Natural killer cell (primary cell): ENCODE measurements at regions not wholly inside any gene's neighbourhood (a gene's known extent, or its start where the extent isn't known, plus 50 kb on each side); places are given as distances from the start of the nearest gene placed in this dataset.

Experiments
- ATAC-seq, 3 donors: fragments of 150-1000 bp in 2 of 3; fragments of 200-7000 bp in 1 of 3; cut with Tn5 transposase; 1 replicate in 1 of 3; 2 replicates in 2 of 3; pipeline ENCODE4 v1.10.0; 2021; ENCODE audit warnings: mild to moderate bottlenecking in 2 of 3, moderate library complexity in 2 of 3
- DNase-seq, 2 donors: peaks; one replicate each; pipeline versions ENCODE4 v3.0.0 to v3.0.0-alpha.2; 2013 to 2021; ENCODE audit warnings: mixed read lengths in 1 of 2
- H3K27ac ChIP-seq: one replicate; pipeline ENCODE4 v1.5.1; 2013; ENCODE audit warnings: mild to moderate bottlenecking, low read length
- H3K27me3 ChIP-seq: one replicate; pipeline ENCODE4 v1.6.1; 2013; ENCODE audit warnings: low read length; ENCODE audit not compliant: control insufficient read depth, insufficient read depth
- H3K36me3 ChIP-seq: one replicate; pipeline ENCODE4 v1.6.1; 2013; ENCODE audit warnings: low read length; ENCODE audit not compliant: control insufficient read depth, insufficient read depth
- H3K4me1 ChIP-seq: one replicate; pipeline ENCODE4 v1.6.1; 2013; ENCODE audit warnings: low read length; ENCODE audit not compliant: control insufficient read depth, insufficient read depth
- H3K4me3 ChIP-seq: one replicate; pipeline ENCODE4 v1.5.1; 2013; ENCODE audit warnings: low read length
- H3K9me3 ChIP-seq: one replicate; pipeline ENCODE4 v1.6.1; 2013; ENCODE audit warnings: low read length; ENCODE audit not compliant: control insufficient read depth, insufficient read depth
- H3K27ac Mint-ChIP-seq, 2 donors: one replicate each; pipeline ENCODE4 v1.8.0; 2022; ENCODE audit warnings: mild to moderate bottlenecking in 2 of 2, mixed read lengths in 2 of 2, moderate library complexity in 1 of 2
- H3K27me3 Mint-ChIP-seq, 2 donors: one replicate each; pipeline ENCODE4 v1.8.0; 2022; ENCODE audit warnings: low read depth in 2 of 2, mixed read lengths in 2 of 2
- H3K36me3 Mint-ChIP-seq: one replicate; pipeline ENCODE4 v1.8.0; 2022; ENCODE audit warnings: mixed read lengths
- H3K4me1 Mint-ChIP-seq, 2 donors: one replicate each; pipeline ENCODE4 v1.8.0; 2022; ENCODE audit warnings: mixed read lengths in 2 of 2
- H3K4me3 Mint-ChIP-seq: one replicate; pipeline ENCODE4 v1.8.0; 2022; ENCODE audit warnings: mild to moderate bottlenecking, moderate library complexity, mixed read lengths
- H3K9me3 Mint-ChIP-seq, 2 donors: one replicate each; pipeline ENCODE4 v1.8.0; 2022; ENCODE audit warnings: mixed read lengths in 2 of 2
- WGBS: methylation state at CpG from one replicate; pipeline ENCODE4 v1.1.7; 2013; ENCODE audit warnings: missing lambda C conversion rate; ENCODE audit not compliant: insufficient coverage; 5-methylcytosine and 5-hydroxymethylcytosine counted together
- intact Hi-C: fragments of 100-400 bp; cut with micrococcal nuclease; formaldehyde crosslinking; loops from one replicate; pipeline ENCODE4 v1.14.2; 2022
- TF ChIP-seq, protein P1 (sequence below): fragments of 200-600 bp; IDR thresholded peaks from one replicate; pipeline ENCODE4 v1.8.0; 2022; ENCODE audit warnings: antibody characterized with exemption

DNA sequence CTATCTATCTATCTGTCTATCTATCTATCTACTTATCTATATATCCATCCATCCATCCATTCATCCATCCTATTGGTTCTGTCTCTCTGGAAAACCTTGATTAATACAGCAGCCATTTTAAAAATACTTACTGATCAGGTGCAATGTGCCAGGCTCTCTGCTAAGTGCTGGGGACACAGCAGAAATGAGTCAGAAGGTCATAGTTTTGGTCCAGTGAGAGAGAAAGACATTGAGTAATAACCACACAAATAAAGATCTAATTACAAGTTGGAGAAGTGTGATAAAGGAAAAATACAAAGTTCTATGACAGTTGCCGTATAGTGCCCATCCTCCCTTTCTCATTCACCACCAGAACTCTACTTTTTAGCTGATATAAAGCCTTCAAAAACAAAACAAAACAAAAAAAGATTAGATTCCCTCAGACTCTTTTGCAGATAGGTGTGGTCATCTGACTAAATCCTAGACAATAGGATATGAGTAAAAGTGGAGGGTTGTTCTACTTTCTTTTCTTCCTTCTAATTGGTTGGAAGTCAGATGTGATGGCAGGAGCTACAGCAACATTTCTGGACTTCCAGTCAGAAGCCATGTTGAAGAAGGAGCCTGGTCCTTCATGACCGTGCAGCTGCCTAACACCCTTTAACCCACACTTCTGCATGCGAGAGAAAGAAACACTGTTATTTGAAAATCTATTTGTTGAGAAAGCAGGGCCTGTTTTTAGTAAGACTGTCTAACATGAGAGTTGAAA, 72.0 kb upstream of the TOX3 start:
- no peak for DNase-seq
- WGBS, result 50% methylated on average over 2 of the region's 3 CpGs
- no peak for ATAC-seq
- H3K27me3 ChIP-seq, result no peaks in the 10 kb centered on the region
- no peak overlapping the region for H3K4me3 ChIP-seq
- no peaks in the 10 kb centered on the region for H3K27me3 Mint-ChIP-seq
- H3K4me1 Mint-ChIP-seq, result no peaks in the 10 kb centered on the region
- no peak overlapping the region for H3K27ac Mint-ChIP-seq
- TF ChIP-seq, protein P1, sequence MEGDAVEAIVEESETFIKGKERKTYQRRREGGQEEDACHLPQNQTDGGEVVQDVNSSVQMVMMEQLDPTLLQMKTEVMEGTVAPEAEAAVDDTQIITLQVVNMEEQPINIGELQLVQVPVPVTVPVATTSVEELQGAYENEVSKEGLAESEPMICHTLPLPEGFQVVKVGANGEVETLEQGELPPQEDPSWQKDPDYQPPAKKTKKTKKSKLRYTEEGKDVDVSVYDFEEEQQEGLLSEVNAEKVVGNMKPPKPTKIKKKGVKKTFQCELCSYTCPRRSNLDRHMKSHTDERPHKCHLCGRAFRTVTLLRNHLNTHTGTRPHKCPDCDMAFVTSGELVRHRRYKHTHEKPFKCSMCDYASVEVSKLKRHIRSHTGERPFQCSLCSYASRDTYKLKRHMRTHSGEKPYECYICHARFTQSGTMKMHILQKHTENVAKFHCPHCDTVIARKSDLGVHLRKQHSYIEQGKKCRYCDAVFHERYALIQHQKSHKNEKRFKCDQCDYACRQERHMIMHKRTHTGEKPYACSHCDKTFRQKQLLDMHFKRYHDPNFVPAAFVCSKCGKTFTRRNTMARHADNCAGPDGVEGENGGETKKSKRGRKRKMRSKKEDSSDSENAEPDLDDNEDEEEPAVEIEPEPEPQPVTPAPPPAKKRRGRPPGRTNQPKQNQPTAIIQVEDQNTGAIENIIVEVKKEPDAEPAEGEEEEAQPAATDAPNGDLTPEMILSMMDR, result no peak
- no peak overlapping the region for H3K27ac ChIP-seq
- H3K36me3 Mint-ChIP-seq, result no peaks in the 10 kb centered on the region
- no peak overlapping the region for H3K4me3 Mint-ChIP-seq
- H3K9me3 ChIP-seq, result no peaks in the 10 kb centered on the region
- no peaks in the 10 kb centered on the region for H3K36me3 ChIP-seq
- H3K9me3 Mint-ChIP-seq, result peaks cover 8 to 13% of the 10 kb centered on the region in 2 donors
- H3K4me1 ChIP-seq, result no peaks in the 10 kb centered on the region
- intact Hi-C loops, result no loop called here

DNA sequence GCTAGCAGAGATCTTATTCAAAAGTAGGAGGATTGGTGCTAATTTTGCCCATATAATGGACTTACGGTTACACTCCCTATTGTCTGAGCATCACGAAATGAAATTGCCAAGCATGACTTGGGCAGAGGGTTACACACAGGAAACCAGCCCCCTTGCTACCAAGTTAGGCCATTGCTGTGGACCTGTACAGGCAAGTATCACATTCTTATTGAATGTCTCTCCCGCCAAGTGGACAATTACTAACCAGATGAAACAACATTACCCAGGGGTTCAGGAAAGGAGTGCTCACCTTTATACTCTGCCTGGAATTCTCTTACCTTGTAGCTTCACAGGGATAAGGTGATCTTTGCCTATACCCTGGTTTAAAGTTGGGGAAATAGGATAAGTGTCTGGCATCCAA, 70.6 kb upstream of the TOX3 start:
- Histone ChIP-seq H3K9me3 (no peaks in the 10 kb centered on the region), H3K27me3 (no peaks in the 10 kb centered on the region), H3K27ac (no peak overlapping the region), H3K4me3 (no peak overlapping the region), H3K4me1 (no peaks in the 10 kb centered on the region), H3K36me3 (no peaks in the 10 kb centered on the region)
- ATAC-seq (no peak), DNase-seq (no peak)
- 65% methylated on average over 3 of the region's 3 CpGs for WGBS
- peaks cover 9 to 10% of the 10 kb centered on the region in 2 donors for H3K9me3 Mint-ChIP-seq
- no peak overlapping the region for H3K27ac Mint-ChIP-seq
- TF ChIP-seq, protein P1, result no peak
- no peaks in the 10 kb centered on the region for H3K36me3 Mint-ChIP-seq
- H3K4me1 Mint-ChIP-seq, result no peaks in the 10 kb centered on the region
- H3K27me3 Mint-ChIP-seq, result no peaks in the 10 kb centered on the region
- intact Hi-C loops, result no loop called here
- H3K4me3 Mint-ChIP-seq, result no peak overlapping the region

DNA sequence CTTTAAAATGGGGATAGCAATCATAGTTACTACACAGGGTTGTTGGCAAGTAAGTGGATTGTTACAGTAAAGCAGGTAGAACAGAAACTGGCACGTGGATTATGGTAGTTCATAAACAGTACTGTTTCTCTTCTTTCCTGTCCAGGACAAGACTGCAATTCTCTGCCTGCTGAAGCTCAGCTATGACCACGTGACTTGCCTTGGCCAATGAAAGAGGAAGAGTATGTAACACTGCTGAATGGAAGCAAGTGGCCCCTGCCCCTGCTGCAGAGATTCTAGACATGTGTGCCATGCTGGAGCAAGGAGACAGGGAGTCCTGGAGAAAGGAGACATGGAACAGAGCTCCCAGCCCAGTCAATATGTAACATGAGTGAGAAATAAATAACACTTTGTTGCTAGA, 66.6 kb upstream of the TOX3 start:
- ATAC-seq, result no peak
- peaks cover 8 to 13% of the 10 kb centered on the region in 2 donors for H3K9me3 Mint-ChIP-seq
- no peaks in the 10 kb centered on the region for H3K27me3 ChIP-seq

More for the DNA sequence above, 66.6 kb upstream of the TOX3 start:
- Histone ChIP-seq H3K4me3 (no peak overlapping the region), H3K36me3 (no peaks in the 10 kb centered on the region), H3K4me1 (no peaks in the 10 kb centered on the region), H3K9me3 (no peaks in the 10 kb centered on the region), H3K27ac (no peak overlapping the region)
- H3K4me3 Mint-ChIP-seq, result no peak overlapping the region
- no peaks in the 10 kb centered on the region for H3K27me3 Mint-ChIP-seq
- TF ChIP-seq, protein P1, result no peak
- no peaks in the 10 kb centered on the region for H3K4me1 Mint-ChIP-seq
- WGBS, result 80% methylated on average over 2 of the region's 2 CpGs
- intact Hi-C loops, result no loop called here
- H3K27ac Mint-ChIP-seq, result no peak overlapping the region
- no peaks in the 10 kb centered on the region for H3K36me3 Mint-ChIP-seq
- no peak for DNase-seq
